K562 (cell line): ENCODE measurements at regions not wholly inside any gene's neighbourhood (a gene's known extent, or its start where the extent isn't known, plus 50 kb on each side); places are given as distances from the start of the nearest gene placed in this dataset.

ENCODE experiments used
- TF ChIP-seq, protein P1 (sequence below): fragments of 450-650 bp; IDR thresholded peaks from 2 replicates; pipeline ENCODE4 v1.6.1; 2016; ENCODE audit warnings: mild to moderate bottlenecking, moderate library complexity

DNA sequence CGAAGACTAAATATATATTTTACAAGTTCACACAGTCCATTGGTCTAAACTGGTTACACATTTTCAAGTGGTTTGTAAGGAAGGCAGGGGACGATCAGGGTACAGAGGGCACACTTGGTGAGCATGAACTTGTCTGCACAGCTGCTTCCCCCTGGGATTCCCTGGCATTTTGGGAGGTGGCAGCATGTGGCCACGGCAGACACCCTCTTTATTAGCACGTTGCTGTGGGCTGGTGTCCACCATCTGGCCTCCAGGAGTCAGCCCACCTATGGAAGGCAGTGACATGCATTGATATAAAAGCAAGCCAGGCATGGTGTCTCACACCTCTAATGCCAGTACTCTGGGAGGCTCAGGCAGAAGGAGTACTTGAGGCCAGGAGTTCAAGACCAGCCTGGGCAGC lies 350.2 kb downstream of the TYW1 start (continued):
- TF ChIP-seq, protein P1, sequence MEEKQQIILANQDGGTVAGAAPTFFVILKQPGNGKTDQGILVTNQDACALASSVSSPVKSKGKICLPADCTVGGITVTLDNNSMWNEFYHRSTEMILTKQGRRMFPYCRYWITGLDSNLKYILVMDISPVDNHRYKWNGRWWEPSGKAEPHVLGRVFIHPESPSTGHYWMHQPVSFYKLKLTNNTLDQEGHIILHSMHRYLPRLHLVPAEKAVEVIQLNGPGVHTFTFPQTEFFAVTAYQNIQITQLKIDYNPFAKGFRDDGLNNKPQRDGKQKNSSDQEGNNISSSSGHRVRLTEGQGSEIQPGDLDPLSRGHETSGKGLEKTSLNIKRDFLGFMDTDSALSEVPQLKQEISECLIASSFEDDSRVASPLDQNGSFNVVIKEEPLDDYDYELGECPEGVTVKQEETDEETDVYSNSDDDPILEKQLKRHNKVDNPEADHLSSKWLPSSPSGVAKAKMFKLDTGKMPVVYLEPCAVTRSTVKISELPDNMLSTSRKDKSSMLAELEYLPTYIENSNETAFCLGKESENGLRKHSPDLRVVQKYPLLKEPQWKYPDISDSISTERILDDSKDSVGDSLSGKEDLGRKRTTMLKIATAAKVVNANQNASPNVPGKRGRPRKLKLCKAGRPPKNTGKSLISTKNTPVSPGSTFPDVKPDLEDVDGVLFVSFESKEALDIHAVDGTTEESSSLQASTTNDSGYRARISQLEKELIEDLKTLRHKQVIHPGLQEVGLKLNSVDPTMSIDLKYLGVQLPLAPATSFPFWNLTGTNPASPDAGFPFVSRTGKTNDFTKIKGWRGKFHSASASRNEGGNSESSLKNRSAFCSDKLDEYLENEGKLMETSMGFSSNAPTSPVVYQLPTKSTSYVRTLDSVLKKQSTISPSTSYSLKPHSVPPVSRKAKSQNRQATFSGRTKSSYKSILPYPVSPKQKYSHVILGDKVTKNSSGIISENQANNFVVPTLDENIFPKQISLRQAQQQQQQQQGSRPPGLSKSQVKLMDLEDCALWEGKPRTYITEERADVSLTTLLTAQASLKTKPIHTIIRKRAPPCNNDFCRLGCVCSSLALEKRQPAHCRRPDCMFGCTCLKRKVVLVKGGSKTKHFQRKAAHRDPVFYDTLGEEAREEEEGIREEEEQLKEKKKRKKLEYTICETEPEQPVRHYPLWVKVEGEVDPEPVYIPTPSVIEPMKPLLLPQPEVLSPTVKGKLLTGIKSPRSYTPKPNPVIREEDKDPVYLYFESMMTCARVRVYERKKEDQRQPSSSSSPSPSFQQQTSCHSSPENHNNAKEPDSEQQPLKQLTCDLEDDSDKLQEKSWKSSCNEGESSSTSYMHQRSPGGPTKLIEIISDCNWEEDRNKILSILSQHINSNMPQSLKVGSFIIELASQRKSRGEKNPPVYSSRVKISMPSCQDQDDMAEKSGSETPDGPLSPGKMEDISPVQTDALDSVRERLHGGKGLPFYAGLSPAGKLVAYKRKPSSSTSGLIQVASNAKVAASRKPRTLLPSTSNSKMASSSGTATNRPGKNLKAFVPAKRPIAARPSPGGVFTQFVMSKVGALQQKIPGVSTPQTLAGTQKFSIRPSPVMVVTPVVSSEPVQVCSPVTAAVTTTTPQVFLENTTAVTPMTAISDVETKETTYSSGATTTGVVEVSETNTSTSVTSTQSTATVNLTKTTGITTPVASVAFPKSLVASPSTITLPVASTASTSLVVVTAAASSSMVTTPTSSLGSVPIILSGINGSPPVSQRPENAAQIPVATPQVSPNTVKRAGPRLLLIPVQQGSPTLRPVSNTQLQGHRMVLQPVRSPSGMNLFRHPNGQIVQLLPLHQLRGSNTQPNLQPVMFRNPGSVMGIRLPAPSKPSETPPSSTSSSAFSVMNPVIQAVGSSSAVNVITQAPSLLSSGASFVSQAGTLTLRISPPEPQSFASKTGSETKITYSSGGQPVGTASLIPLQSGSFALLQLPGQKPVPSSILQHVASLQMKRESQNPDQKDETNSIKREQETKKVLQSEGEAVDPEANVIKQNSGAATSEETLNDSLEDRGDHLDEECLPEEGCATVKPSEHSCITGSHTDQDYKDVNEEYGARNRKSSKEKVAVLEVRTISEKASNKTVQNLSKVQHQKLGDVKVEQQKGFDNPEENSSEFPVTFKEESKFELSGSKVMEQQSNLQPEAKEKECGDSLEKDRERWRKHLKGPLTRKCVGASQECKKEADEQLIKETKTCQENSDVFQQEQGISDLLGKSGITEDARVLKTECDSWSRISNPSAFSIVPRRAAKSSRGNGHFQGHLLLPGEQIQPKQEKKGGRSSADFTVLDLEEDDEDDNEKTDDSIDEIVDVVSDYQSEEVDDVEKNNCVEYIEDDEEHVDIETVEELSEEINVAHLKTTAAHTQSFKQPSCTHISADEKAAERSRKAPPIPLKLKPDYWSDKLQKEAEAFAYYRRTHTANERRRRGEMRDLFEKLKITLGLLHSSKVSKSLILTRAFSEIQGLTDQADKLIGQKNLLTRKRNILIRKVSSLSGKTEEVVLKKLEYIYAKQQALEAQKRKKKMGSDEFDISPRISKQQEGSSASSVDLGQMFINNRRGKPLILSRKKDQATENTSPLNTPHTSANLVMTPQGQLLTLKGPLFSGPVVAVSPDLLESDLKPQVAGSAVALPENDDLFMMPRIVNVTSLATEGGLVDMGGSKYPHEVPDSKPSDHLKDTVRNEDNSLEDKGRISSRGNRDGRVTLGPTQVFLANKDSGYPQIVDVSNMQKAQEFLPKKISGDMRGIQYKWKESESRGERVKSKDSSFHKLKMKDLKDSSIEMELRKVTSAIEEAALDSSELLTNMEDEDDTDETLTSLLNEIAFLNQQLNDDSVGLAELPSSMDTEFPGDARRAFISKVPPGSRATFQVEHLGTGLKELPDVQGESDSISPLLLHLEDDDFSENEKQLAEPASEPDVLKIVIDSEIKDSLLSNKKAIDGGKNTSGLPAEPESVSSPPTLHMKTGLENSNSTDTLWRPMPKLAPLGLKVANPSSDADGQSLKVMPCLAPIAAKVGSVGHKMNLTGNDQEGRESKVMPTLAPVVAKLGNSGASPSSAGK, result no peak
